ENCODE measurements at regions not wholly inside any gene's neighbourhood (a gene's known extent, or its start where the extent isn't known, plus 50 kb on each side); places are given as distances from the start of the nearest gene placed in this dataset.

DNA sequence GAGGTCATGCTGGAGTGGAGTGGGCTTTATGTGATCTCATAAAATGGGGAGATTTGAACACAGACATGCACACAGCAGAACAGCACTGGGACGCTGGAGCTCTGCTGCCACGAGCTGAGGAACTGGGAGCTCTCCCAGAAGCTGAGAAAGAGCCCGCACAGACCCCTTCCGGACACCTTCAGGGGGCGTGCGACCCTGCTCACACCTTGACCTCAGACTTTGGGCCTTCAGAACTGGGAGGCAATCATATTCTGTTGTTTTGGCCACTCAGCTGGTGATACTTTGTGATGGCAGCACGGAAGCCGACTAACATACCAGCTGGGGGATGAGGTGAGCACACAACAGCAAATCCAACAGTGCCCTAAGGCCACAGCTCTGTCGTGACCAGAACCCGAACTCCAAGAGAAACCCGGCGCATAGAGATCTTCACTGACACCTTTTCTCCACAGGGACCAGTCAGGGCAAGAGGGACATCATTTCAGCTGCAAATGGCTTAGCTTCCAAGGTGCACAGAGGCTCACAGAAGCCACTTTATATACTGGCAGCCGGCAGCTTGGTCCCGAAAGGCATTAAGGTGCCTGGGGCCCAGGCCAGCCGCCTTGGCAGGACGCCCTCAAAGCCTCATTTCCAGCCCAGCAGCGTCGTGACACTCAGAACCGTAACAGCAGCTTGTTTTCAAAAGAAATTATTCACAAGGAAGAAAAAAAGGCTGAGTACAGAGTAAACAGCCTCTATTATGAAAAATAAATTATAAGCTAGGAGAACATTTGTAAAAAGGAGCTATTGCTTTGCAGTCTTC is 89.3 kb downstream of the RNASET2 start:
- no peak overlapping the region for H2BK120ac ChIP-seq (ENCODE audit: low read depth, low read length)
- H3K4me2 ChIP-seq (ENCODE audit: low read length, poor library complexity, severe bottlenecking): no peak overlapping the region
- H3K9me3 ChIP-seq (ENCODE audit: control insufficient read depth, low read length): no peaks in the 10 kb centered on the region
- no peak overlapping the region for H3K4ac ChIP-seq (ENCODE audit: low read depth in 1 of 2, low read length in 2 of 2)
- H2AFZ ChIP-seq (ENCODE audit: low read depth, low read length): no peak overlapping the region
- no peak overlapping the region for H3K18ac ChIP-seq (ENCODE audit: low read depth in 1 of 2, low read length in 2 of 2)
- H3K4me3 ChIP-seq (ENCODE audit: insufficient read depth in 1 of 2, low read depth in 1 of 2, low read length in 2 of 2): no peak overlapping the region
- H3K27ac ChIP-seq (ENCODE audit: low read length, poor library complexity, severe bottlenecking): no peak overlapping the region
- WGBS: 88% methylated on average over 16 of the region's 19 CpGs
- H3K79me1 ChIP-seq (replicated peaks; ENCODE audit: low read length, poor library complexity, severe bottlenecking): no peaks in the 10 kb centered on the region
- H2BK12ac ChIP-seq (ENCODE audit: low read length in 2 of 2): no peak overlapping the region
- no peak overlapping the region for H4K91ac ChIP-seq (ENCODE audit: low read length)
- no peak for DNase-seq
- peaks cover 11% of the 10 kb centered on the region for H3K4me1 ChIP-seq (ENCODE audit: control insufficient read depth, insufficient read depth, low read depth, low read length)
- H3K36me3 ChIP-seq (ENCODE audit: control insufficient read depth in 1 of 2, insufficient read depth in 2 of 2, low read depth in 1 of 2, low read length in 2 of 2): no peaks in the 10 kb centered on the region
- no peak overlapping the region for H4K8ac ChIP-seq (ENCODE audit: low read length)
- peaks cover 17 to 37% of the 10 kb centered on the region in 2 experiments for H3K27me3 ChIP-seq (ENCODE audit: control insufficient read depth in 1 of 2, insufficient read depth in 1 of 2, low read length in 2 of 2)
- H2AK5ac ChIP-seq (ENCODE audit: low read length, severe bottlenecking): no peak overlapping the region
- H2BK15ac ChIP-seq (ENCODE audit: low read depth, poor library complexity, severe bottlenecking): no peak overlapping the region
- no peak overlapping the region for H3K14ac ChIP-seq (ENCODE audit: low read length in 2 of 2)
- H3K23ac ChIP-seq (ENCODE audit: low read length in 2 of 2): no peak overlapping the region
- H2BK5ac ChIP-seq (ENCODE audit: low read depth, low read length, poor library complexity, severe bottlenecking): no peak overlapping the region
- H3K9ac ChIP-seq (ENCODE audit: low read length): no peak overlapping the region

GRCh38 chr6:166864333-166864732 is 92.0 kb downstream of the RNASET2 start:
- WGBS: 41% methylated on average over 1 of the region's 1 CpG
- Histone ChIP-seq H2BK15ac (ENCODE audit: low read depth, poor library complexity, severe bottlenecking) (no peak overlapping the region), H3K27me3 (ENCODE audit: control insufficient read depth in 1 of 2, insufficient read depth in 1 of 2, low read length in 2 of 2) (peaks cover 39 to 64% of the 10 kb centered on the region in 2 experiments)

DNA sequence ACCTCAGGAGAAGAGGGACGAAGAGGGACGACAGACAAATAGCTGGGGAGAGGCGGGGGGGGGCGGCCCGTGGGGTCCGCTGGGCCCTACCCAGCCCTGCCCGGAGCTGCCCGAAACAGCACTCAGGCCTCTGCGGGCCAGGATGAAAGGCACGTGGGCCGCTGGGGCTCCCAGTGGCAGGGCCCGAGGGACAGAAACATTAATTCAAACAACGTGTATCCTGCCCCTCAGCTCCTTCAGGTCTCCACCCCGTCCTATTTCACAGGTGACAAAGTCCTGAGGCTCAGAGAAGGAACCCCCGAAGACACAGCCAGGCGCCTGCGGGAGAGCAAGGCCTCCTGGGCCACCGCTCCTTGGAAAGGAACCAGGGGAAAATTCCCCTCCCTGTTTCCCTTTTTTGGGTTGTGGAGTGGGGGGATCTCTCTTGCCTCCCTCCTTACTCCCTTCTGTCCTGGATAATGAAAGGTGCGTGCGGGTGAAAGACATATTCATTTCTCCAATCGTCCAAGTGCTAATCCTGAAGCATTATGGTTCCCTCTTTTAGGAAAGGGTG is 93.3 kb downstream of the RNASET2 start:
- Histone ChIP-seq H2BK12ac (ENCODE audit: low read length in 2 of 2) (no peak overlapping the region), H2AK5ac (ENCODE audit: low read length, severe bottlenecking) (no peak overlapping the region), H3K9me3 (ENCODE audit: control insufficient read depth, low read length) (no peaks in the 10 kb centered on the region), H2BK15ac (ENCODE audit: low read depth, poor library complexity, severe bottlenecking) (no peak overlapping the region), H3K18ac (ENCODE audit: low read depth in 1 of 2, low read length in 2 of 2) (no peak overlapping the region), H3K36me3 (ENCODE audit: control insufficient read depth in 1 of 2, insufficient read depth in 2 of 2, low read depth in 1 of 2, low read length in 2 of 2) (no peaks in the 10 kb centered on the region), H3K4me2 (ENCODE audit: low read length, poor library complexity, severe bottlenecking) (peak overlapping the region; percentile 95), H3K79me1 (replicated peaks; ENCODE audit: low read length, poor library complexity, severe bottlenecking) (no peaks in the 10 kb centered on the region), H3K27me3 (ENCODE audit: control insufficient read depth in 1 of 2, insufficient read depth in 1 of 2, low read length in 2 of 2) (peaks cover 41 to 68% of the 10 kb centered on the region in 2 experiments), H4K91ac (ENCODE audit: low read length) (no peak overlapping the region), H2BK120ac (ENCODE audit: low read depth, low read length) (no peak overlapping the region), H4K8ac (ENCODE audit: low read length) (peak overlapping the region; percentile 47), H3K27ac (ENCODE audit: low read length, poor library complexity, severe bottlenecking) (no peak overlapping the region), H3K14ac (ENCODE audit: low read length in 2 of 2) (no peak overlapping the region), H3K4ac (ENCODE audit: low read depth in 1 of 2, low read length in 2 of 2) (no peak overlapping the region), H3K23ac (ENCODE audit: low read length in 2 of 2) (no peak overlapping the region), H3K4me1 (ENCODE audit: control insufficient read depth, insufficient read depth, low read depth, low read length) (peaks cover 11% of the 10 kb centered on the region), H2AFZ (ENCODE audit: low read depth, low read length) (peak overlapping the region; percentile 36), H3K4me3 (ENCODE audit: insufficient read depth in 1 of 2, low read depth in 1 of 2, low read length in 2 of 2) (peak overlapping the region; percentile 48 to 68), H3K9ac (ENCODE audit: low read length) (no peak overlapping the region), H2BK5ac (ENCODE audit: low read depth, low read length, poor library complexity, severe bottlenecking) (no peak overlapping the region)
- DNase-seq: no peak
- 14% methylated on average over 17 of the region's 21 CpGs for WGBS

More at GRCh38 chr6:166864333-166864732, 92.0 kb downstream of the RNASET2 start:
- Histone ChIP-seq H3K36me3 (ENCODE audit: control insufficient read depth in 1 of 2, insufficient read depth in 2 of 2, low read depth in 1 of 2, low read length in 2 of 2) (no peaks in the 10 kb centered on the region), H2AK5ac (ENCODE audit: low read length, severe bottlenecking) (no peak overlapping the region), H2BK5ac (ENCODE audit: low read depth, low read length, poor library complexity, severe bottlenecking) (no peak overlapping the region), H2AFZ (ENCODE audit: low read depth, low read length) (no peak overlapping the region), H4K91ac (ENCODE audit: low read length) (no peak overlapping the region), H3K14ac (ENCODE audit: low read length in 2 of 2) (no peak overlapping the region), H3K4me1 (ENCODE audit: control insufficient read depth, insufficient read depth, low read depth, low read length) (peaks cover 11% of the 10 kb centered on the region), H3K9me3 (ENCODE audit: control insufficient read depth, low read length) (no peaks in the 10 kb centered on the region), H3K4ac (ENCODE audit: low read depth in 1 of 2, low read length in 2 of 2) (no peak overlapping the region), H3K23ac (ENCODE audit: low read length in 2 of 2) (no peak overlapping the region), H3K4me2 (ENCODE audit: low read length, poor library complexity, severe bottlenecking) (no peak overlapping the region), H2BK120ac (ENCODE audit: low read depth, low read length) (no peak overlapping the region), H3K4me3 (ENCODE audit: insufficient read depth in 1 of 2, low read depth in 1 of 2, low read length in 2 of 2) (no peak overlapping the region), H4K8ac (ENCODE audit: low read length) (no peak overlapping the region), H3K27ac (ENCODE audit: low read length, poor library complexity, severe bottlenecking) (no peak overlapping the region), H3K79me1 (replicated peaks; ENCODE audit: low read length, poor library complexity, severe bottlenecking) (no peaks in the 10 kb centered on the region), H3K18ac (ENCODE audit: low read depth in 1 of 2, low read length in 2 of 2) (no peak overlapping the region), H2BK12ac (ENCODE audit: low read length in 2 of 2) (no peak overlapping the region), H3K9ac (ENCODE audit: low read length) (no peak overlapping the region)
- no peak for DNase-seq

GRCh38 chr6:166862287-166862977 is 93.9 kb downstream of the RNASET2 start:
- no peak overlapping the region for H2BK5ac ChIP-seq (ENCODE audit: low read depth, low read length, poor library complexity, severe bottlenecking)
- no peaks in the 10 kb centered on the region for H3K36me3 ChIP-seq (ENCODE audit: control insufficient read depth in 1 of 2, insufficient read depth in 2 of 2, low read depth in 1 of 2, low read length in 2 of 2)
- peak overlapping the region; percentile 48 to 68 for H3K4me3 ChIP-seq (ENCODE audit: insufficient read depth in 1 of 2, low read depth in 1 of 2, low read length in 2 of 2)
- peaks cover 44 to 68% of the 10 kb centered on the region in 2 experiments for H3K27me3 ChIP-seq (ENCODE audit: control insufficient read depth in 1 of 2, insufficient read depth in 1 of 2, low read length in 2 of 2)
- no peak overlapping the region for H2BK120ac ChIP-seq (ENCODE audit: low read depth, low read length)
- no peak overlapping the region for H4K91ac ChIP-seq (ENCODE audit: low read length)
- peaks cover 11% of the 10 kb centered on the region for H3K4me1 ChIP-seq (ENCODE audit: control insufficient read depth, insufficient read depth, low read depth, low read length)
- no peak overlapping the region for H3K14ac ChIP-seq (ENCODE audit: low read length in 2 of 2)
- peak overlapping the region; percentile 36 for H2AFZ ChIP-seq (ENCODE audit: low read depth, low read length)
- no peak overlapping the region for H3K23ac ChIP-seq (ENCODE audit: low read length in 2 of 2)
- peak overlapping the region in 1 of 2 experiments; percentile 13 for H3K18ac ChIP-seq (ENCODE audit: low read depth in 1 of 2, low read length in 2 of 2)
- DNase-seq: peak; percentile 18
- under 1% methylated on average over 33 of the region's 56 CpGs for WGBS
- H2AK5ac ChIP-seq (ENCODE audit: low read length, severe bottlenecking): no peak overlapping the region
- H2BK15ac ChIP-seq (ENCODE audit: low read depth, poor library complexity, severe bottlenecking): no peak overlapping the region
- H3K79me1 ChIP-seq (replicated peaks; ENCODE audit: low read length, poor library complexity, severe bottlenecking): no peaks in the 10 kb centered on the region
- peak overlapping the region; percentile 15 for H3K9ac ChIP-seq (ENCODE audit: low read length)
- H3K9me3 ChIP-seq (ENCODE audit: control insufficient read depth, low read length): peaks cover 4% of the 10 kb centered on the region
- no peak overlapping the region for H4K8ac ChIP-seq (ENCODE audit: low read length)
- no peak overlapping the region for H3K4ac ChIP-seq (ENCODE audit: low read depth in 1 of 2, low read length in 2 of 2)
- H3K27ac ChIP-seq (ENCODE audit: low read length, poor library complexity, severe bottlenecking): no peak overlapping the region
- peak overlapping the region; percentile 95 for H3K4me2 ChIP-seq (ENCODE audit: low read length, poor library complexity, severe bottlenecking)
- no peak overlapping the region for H2BK12ac ChIP-seq (ENCODE audit: low read length in 2 of 2)

All from mesenchymal stem cell (in vitro differentiated cells and primary cell).